ENCODE measurements at regions not wholly inside any gene's neighbourhood (a gene's known extent, or its start where the extent isn't known, plus 50 kb on each side); places are given as distances from the start of the nearest gene placed in this dataset.

DNA sequence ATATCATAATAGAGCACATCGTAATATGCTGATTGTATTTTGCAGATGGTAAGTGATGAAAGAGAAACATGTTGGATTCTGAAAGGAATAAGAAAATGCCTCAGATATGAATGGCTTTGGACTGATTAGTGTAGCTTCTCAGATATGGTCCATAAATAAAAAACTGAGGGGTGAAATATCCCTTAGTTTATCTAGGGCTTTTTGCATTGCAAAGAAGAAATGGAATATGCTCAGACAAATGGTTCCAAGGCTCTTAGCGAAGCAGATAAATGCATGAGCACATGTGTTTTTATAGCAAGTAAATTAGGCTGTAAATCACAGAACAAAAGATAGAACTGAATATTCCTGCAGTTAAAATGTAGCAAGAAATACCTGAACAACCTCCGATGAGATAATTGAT is 820.9 kb upstream of the GRM7 start:
- no peak for TF ChIP-seq POLR2A (IDR thresholded peaks at IDR 0.05)
- TF ChIP-seq, protein P1, sequence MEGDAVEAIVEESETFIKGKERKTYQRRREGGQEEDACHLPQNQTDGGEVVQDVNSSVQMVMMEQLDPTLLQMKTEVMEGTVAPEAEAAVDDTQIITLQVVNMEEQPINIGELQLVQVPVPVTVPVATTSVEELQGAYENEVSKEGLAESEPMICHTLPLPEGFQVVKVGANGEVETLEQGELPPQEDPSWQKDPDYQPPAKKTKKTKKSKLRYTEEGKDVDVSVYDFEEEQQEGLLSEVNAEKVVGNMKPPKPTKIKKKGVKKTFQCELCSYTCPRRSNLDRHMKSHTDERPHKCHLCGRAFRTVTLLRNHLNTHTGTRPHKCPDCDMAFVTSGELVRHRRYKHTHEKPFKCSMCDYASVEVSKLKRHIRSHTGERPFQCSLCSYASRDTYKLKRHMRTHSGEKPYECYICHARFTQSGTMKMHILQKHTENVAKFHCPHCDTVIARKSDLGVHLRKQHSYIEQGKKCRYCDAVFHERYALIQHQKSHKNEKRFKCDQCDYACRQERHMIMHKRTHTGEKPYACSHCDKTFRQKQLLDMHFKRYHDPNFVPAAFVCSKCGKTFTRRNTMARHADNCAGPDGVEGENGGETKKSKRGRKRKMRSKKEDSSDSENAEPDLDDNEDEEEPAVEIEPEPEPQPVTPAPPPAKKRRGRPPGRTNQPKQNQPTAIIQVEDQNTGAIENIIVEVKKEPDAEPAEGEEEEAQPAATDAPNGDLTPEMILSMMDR (IDR thresholded peaks at IDR 0.05 in 8 of 11, conservative IDR thresholded peaks at IDR 0.05 in 3 of 11), result no peak

Measured in spleen (tissue), 7 donors.